ENCODE measurements at regions not wholly inside any gene's neighbourhood (a gene's known extent, or its start where the extent isn't known, plus 50 kb on each side); places are given as distances from the start of the nearest gene placed in this dataset.

GRCh38 chrX:87846956-87847355 lies 329.4 kb downstream of the KLHL4 start:
- no peak for TF ChIP-seq NANOG (IDR thresholded peaks at IDR 0.05; ENCODE audit: borderline replicate concordance)
- no peak for TF ChIP-seq REST (IDR thresholded peaks at IDR 0.05; ENCODE audit: unreplicated experiment)
- TF ChIP-seq EZH2 (IDR thresholded peaks at IDR 0.05; ENCODE audit: low read depth, unreplicated experiment), result no peak
- no peak for TF ChIP-seq ZNF331 (CRISPR knock-in tag; IDR thresholded peaks at IDR 0.05; ENCODE audit: low read depth)
- no peak for TF ChIP-seq STAT1 (IDR thresholded peaks at IDR 0.05; ENCODE audit: unreplicated experiment)
- TF ChIP-seq, protein P1, sequence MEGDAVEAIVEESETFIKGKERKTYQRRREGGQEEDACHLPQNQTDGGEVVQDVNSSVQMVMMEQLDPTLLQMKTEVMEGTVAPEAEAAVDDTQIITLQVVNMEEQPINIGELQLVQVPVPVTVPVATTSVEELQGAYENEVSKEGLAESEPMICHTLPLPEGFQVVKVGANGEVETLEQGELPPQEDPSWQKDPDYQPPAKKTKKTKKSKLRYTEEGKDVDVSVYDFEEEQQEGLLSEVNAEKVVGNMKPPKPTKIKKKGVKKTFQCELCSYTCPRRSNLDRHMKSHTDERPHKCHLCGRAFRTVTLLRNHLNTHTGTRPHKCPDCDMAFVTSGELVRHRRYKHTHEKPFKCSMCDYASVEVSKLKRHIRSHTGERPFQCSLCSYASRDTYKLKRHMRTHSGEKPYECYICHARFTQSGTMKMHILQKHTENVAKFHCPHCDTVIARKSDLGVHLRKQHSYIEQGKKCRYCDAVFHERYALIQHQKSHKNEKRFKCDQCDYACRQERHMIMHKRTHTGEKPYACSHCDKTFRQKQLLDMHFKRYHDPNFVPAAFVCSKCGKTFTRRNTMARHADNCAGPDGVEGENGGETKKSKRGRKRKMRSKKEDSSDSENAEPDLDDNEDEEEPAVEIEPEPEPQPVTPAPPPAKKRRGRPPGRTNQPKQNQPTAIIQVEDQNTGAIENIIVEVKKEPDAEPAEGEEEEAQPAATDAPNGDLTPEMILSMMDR (conservative IDR thresholded peaks at IDR 0.05; ENCODE audit: low read depth in 2 of 2), result no peak
- no peak for TF ChIP-seq ZNF114 (CRISPR knock-in tag; IDR thresholded peaks at IDR 0.05)
- no peak for TF ChIP-seq ZNF462 (CRISPR knock-in tag; IDR thresholded peaks at IDR 0.05)
- no peak for TF ChIP-seq ETS1 (IDR thresholded peaks at IDR 0.05)
- no peak for TF ChIP-seq POLR2AphosphoS5 (IDR thresholded peaks at IDR 0.05; ENCODE audit: low read depth)
- TF ChIP-seq CREB1 (CRISPR knock-in tag; IDR thresholded peaks at IDR 0.05; ENCODE audit: low read depth), result no peak
- TF ChIP-seq EZH2phosphoT487 (IDR thresholded peaks at IDR 0.05; ENCODE audit: unreplicated experiment), result no peak
- no peak overlapping the region for H2AFZ ChIP-seq
- peaks cover 4% of the 10 kb centered on the region; the same call in 2 of the 3 replicates for H3K36me3 Mint-ChIP-seq (ENCODE audit: low read depth)

More at GRCh38 chrX:87846956-87847355, 329.4 kb downstream of the KLHL4 start:
- no peaks in the 10 kb centered on the region for H3K4me1 ChIP-seq (ENCODE audit: insufficient read depth)
- H3K36me3 ChIP-seq (ENCODE audit: insufficient read depth), result no peaks in the 10 kb centered on the region
- no peak for ATAC-seq
- no peak overlapping the region for H3K4me3 Mint-ChIP-seq
- H3K27ac ChIP-seq (ENCODE audit: low read depth), result no peak overlapping the region
- H3K4me2 ChIP-seq, result no peak overlapping the region
- peaks cover 4% of the 10 kb centered on the region; the same call in 2 of the 3 replicates for H3K9me3 Mint-ChIP-seq
- H3K9me2 ChIP-seq (ENCODE audit: insufficient read depth), result no peaks in the 10 kb centered on the region
- no peak overlapping the region for H3K27ac Mint-ChIP-seq
- no peaks in the 10 kb centered on the region for H4K20me1 ChIP-seq (replicated peaks; ENCODE audit: insufficient read depth)
- H3K4me1 Mint-ChIP-seq, result no peaks in the 10 kb centered on the region
- no peak for DNase-seq (ENCODE audit: low spot score)
- H3K27me3 ChIP-seq (ENCODE audit: insufficient read depth), result no peaks in the 10 kb centered on the region
- no peaks in the 10 kb centered on the region for H3F3A ChIP-seq (replicated peaks; ENCODE audit: low read depth)
- H3K27me3 Mint-ChIP-seq (ENCODE audit: insufficient read depth, low read depth, poor library complexity), result peaks cover 5% of the 10 kb centered on the region
- H3K4me3 ChIP-seq, result no peak overlapping the region
- H3K79me2 ChIP-seq (replicated peaks; ENCODE audit: insufficient read depth), result no peaks in the 10 kb centered on the region

Measured in GM23338 (cell line).